A549 (cell line): ENCODE measurements at regions not wholly inside any gene's neighbourhood (a gene's known extent, or its start where the extent isn't known, plus 50 kb on each side); places are given as distances from the start of the nearest gene placed in this dataset.
A peak's percentile ranks its signal among the peaks of the same experiment; 100 is the strongest.

Experiments used
- ATAC-seq, 2 experiments: fragments of 200-7000 bp in 1 of 2; fragments of >200 bp in 1 of 2; cut with Nextera tagmentation in 1 of 2; cut with Tn5 transposase in 1 of 2; 3 replicates each; pipeline versions ENCODE4 v1.8.0 to v1.9.1; 2018 to 2020; ENCODE audit warnings: mild to moderate bottlenecking in 1 of 2, moderate library complexity in 1 of 2
- CTCF ChIA-PET: fragments of 300-600 bp; sonication (Branson Sonifier 250); formaldehyde crosslinking; extraction: SDS; loops from one replicate; lab custom pipeline; 2021; ENCODE audit warnings: antibody characterized with exemption, inconsistent platforms; lab: Yijun Ruan, JAX
- POLR2A ChIA-PET: fragments of 350-600 bp; formaldehyde crosslinking; extraction: SDS; loops from one replicate; lab custom pipeline; 2021; ENCODE audit warnings: antibody characterized with exemption, inconsistent platforms; lab: Yijun Ruan, JAX
- DNase-seq, 2 experiments: peaks; one replicate each; pipeline versions ENCODE4 v3.0.0 to v3.0.0-alpha.2; 2011 to 2016; ENCODE audit warnings: low read depth in 1 of 2, low spot score in 1 of 2
- FAIRE-seq: peaks from 2 replicates; lab custom pipeline; 2011; peaks lifted over from hg19 to GRCh38; lab: Jason Lieb, UNC
- H3K27ac ChIP-seq, 2 experiments: fragments of >200 bp; sonication (Bioruptor Twin); formaldehyde crosslinking; 3 replicates each; pipeline ENCODE4 v1.5.1; 2016 to 2017
- H3K4me1 ChIP-seq: fragments of >200 bp; sonication (Bioruptor Twin); formaldehyde crosslinking; 3 replicates; pipeline ENCODE4 v1.6.1; 2016
- H3K4me2 ChIP-seq: fragments of >200 bp; sonication (Bioruptor Twin); formaldehyde crosslinking; 3 replicates; pipeline ENCODE4 v1.6.1; 2016
- H3K4me3 ChIP-seq: fragments of >200 bp; sonication (Bioruptor Twin); formaldehyde crosslinking; 3 replicates; pipeline ENCODE4 v1.5.1; 2016
- H3K9me3 ChIP-seq: fragments of >200 bp; sonication (Bioruptor Twin); formaldehyde crosslinking; 3 replicates; pipeline ENCODE4 v1.6.1; 2016
- BHLHE40 ChIP-seq: IDR thresholded peaks from 2 replicates; pipeline ENCODE4 v1.6.1; 2012; ENCODE audit warnings: low read depth, low read length, inconsistent platforms
- CBX8 ChIP-seq: fragments of 200-600 bp; sonication (generic); IDR thresholded peaks from 2 replicates; pipeline ENCODE4 v1.6.1; 2016
- CHD4 ChIP-seq: fragments of 200-600 bp; sonication (generic); IDR thresholded peaks from 2 replicates; pipeline ENCODE4 v1.6.1; 2016; ENCODE audit warnings: antibody characterized with exemption, mild to moderate bottlenecking, borderline replicate concordance
- CTCF ChIP-seq: fragments of >200 bp; sonication (Bioruptor Twin); formaldehyde crosslinking; IDR thresholded peaks from 3 replicates; pipeline ENCODE4 v1.5.1; 2016
- FOSL2 ChIP-seq, 2 experiments: fragments of 450-650 bp in 1 of 2; fragments of >200 bp in 1 of 2; sonication (Bioruptor Twin) in 1 of 2; formaldehyde crosslinking; IDR thresholded peaks; 2 replicates each; pipeline versions ENCODE4 v1.5.0 to v1.6.1; 2016 to 2020; ENCODE audit warnings: mild to moderate bottlenecking in 1 of 2, moderate library complexity in 1 of 2
- HDAC2 ChIP-seq: fragments of 200-600 bp; sonication (generic); IDR thresholded peaks from 2 replicates; pipeline ENCODE4 v1.6.1; 2016
- HEYL ChIP-seq: fragments of 250-450 bp; sonication (Bioruptor Pico); IDR thresholded peaks from 2 replicates; pipeline ENCODE4 v1.8.0; 2021; ENCODE audit warnings: mild to moderate bottlenecking, moderate library complexity
- HOXA7 ChIP-seq: fragments of 250-450 bp; sonication (Bioruptor Pico); IDR thresholded peaks from 2 replicates; pipeline ENCODE4 v1.5.0; 2020; ENCODE audit warnings: mild to moderate bottlenecking, moderate library complexity
- HOXB13 ChIP-seq: fragments of 250-450 bp; sonication (Bioruptor Pico); IDR thresholded peaks from 2 replicates; pipeline ENCODE4 v1.5.0; 2020; ENCODE audit warnings: low read depth, mild to moderate bottlenecking, moderate library complexity
- KDM5A ChIP-seq: fragments of 200-600 bp; sonication (generic); IDR thresholded peaks from 2 replicates; pipeline ENCODE4 v1.6.1; 2016; ENCODE audit warnings: antibody characterized with exemption, mild to moderate bottlenecking
- MAFK ChIP-seq: fragments of 450-650 bp; IDR thresholded peaks from 2 replicates; pipeline ENCODE4 v1.6.1; 2014; ENCODE audit not compliant: partially characterized antibody
- MYC ChIP-seq: IDR thresholded peaks from 2 replicates; pipeline ENCODE4 v1.6.1; 2012; ENCODE audit warnings: mild to moderate bottlenecking, inconsistent platforms, low read length, improper control_type of control experiment, borderline replicate concordance
- NPAS2 ChIP-seq: fragments of 250-450 bp; sonication (Bioruptor Pico); IDR thresholded peaks from 2 replicates; pipeline ENCODE4 v1.8.0; 2022; ENCODE audit warnings: mild to moderate bottlenecking, moderate library complexity, borderline replicate concordance
- NR3C1 ChIP-seq: fragments of >200 bp; sonication (Bioruptor Twin); formaldehyde crosslinking; IDR thresholded peaks from 3 replicates; pipeline ENCODE4 v1.6.1; 2017
- POLR2AphosphoS2 ChIP-seq: conservative IDR thresholded peaks from 2 replicates; pipeline ENCODE4 v1.6.1; 2012; ENCODE audit warnings: low read length, improper control_type of control experiment, inconsistent platforms
- SREBF2 ChIP-seq: fragments of 450-650 bp; IDR thresholded peaks from 2 replicates; pipeline ENCODE4 v1.6.1; 2014; ENCODE audit warnings: mild to moderate bottlenecking, moderate library complexity
- TFCP2L1 ChIP-seq: fragments of 250-450 bp; sonication (Bioruptor Pico); IDR thresholded peaks from 2 replicates; pipeline ENCODE4 v1.5.0; 2021; ENCODE audit warnings: mild to moderate bottlenecking
- ZFP36 ChIP-seq: fragments of 450-650 bp; IDR thresholded peaks from 2 replicates; pipeline ENCODE4 v1.6.1; 2014; ENCODE audit warnings: borderline replicate concordance; ENCODE audit not compliant: partially characterized antibody
- ZSCAN20 ChIP-seq: fragments of 250-450 bp; sonication (Bioruptor Pico); IDR thresholded peaks from 2 replicates; pipeline ENCODE4 v1.8.0; 2022; ENCODE audit warnings: mild to moderate bottlenecking, moderate library complexity
- WGBS: methylation state at CpG from one replicate; pipeline ENCODE4 v1.1.6; 2017; ENCODE audit errors: missing lambda C conversion rate; 5-methylcytosine and 5-hydroxymethylcytosine counted together
- TF ChIP-seq, protein P1 (sequence below): fragments of >200 bp; sonication (Bioruptor Twin); formaldehyde crosslinking; IDR thresholded peaks from 2 replicates; pipeline ENCODE4 v1.6.1; 2016
- TF ChIP-seq, protein P2 (sequence below): fragments of 450-650 bp; IDR thresholded peaks from 2 replicates; pipeline ENCODE4 v1.6.1; 2014; ENCODE audit warnings: antibody characterized with exemption
- TF ChIP-seq, protein P3 (sequence below): fragments of >200 bp; sonication (Bioruptor Twin); formaldehyde crosslinking; IDR thresholded peaks from 3 replicates; pipeline ENCODE4 v1.6.1; 2016
- TF ChIP-seq, protein P4 (sequence below): IDR thresholded peaks from 2 replicates; pipeline ENCODE4 v1.6.1; 2012; ENCODE audit warnings: low read depth, borderline replicate concordance

GRCh38 chr2:168378960-168379669 lies 77.0 kb upstream of the CERS6 start:
- CTCF ChIA-PET, result interaction anchor here (0.6 kb wide), 1 partner anchor 564 kb away, joined by 3 read pairs; no protein-coding TSS in a partner anchor
- FAIRE-seq, result no peak

DNA sequence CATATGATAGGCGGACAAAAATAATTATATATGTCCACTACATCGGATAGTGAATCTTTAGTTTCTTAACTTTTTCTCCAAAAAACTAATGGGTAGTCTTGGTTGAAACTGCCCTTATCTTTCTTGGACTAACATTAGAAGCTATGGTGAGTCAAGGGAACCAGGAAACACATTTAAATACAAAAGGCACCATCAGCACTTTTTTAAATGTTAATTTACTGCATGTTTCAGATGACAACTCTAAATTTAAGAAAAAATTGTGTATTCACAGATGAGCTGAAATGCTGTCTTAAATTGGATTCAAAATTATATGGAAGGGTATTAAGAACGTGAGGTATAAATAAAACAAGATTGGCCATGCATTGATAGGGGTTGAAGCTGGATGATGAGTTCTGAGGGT lies 75.6 kb upstream of the CERS6 start:
- POLR2A ChIA-PET, result no interaction called here
- 71% methylated on average over 3 of the region's 3 CpGs for WGBS

More at GRCh38 chr2:168378960-168379669, 77.0 kb upstream of the CERS6 start:
- Histone ChIP-seq H3K4me3 (no peak overlapping the region), H3K4me1 (no peaks in the 10 kb centered on the region), H3K9me3 (peaks cover 6% of the 10 kb centered on the region; the same call in 1 of the 3 replicates)
- ATAC-seq (no peak), DNase-seq (no peak)
- TF ChIP-seq CTCF, result no peak
- no peak for TF ChIP-seq CHD4
- TF ChIP-seq NR3C1, result no peak
- TF ChIP-seq, protein P1, sequence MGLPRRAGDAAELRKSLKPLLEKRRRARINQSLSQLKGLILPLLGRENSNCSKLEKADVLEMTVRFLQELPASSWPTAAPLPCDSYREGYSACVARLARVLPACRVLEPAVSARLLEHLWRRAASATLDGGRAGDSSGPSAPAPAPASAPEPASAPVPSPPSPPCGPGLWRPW, result no peak
- TF ChIP-seq HOXA7, result no peak
- TF ChIP-seq BHLHE40, result no peak
- no peak for TF ChIP-seq KDM5A
- no peak for TF ChIP-seq SREBF2
- no peak for TF ChIP-seq NPAS2 (CRISPR knock-in tag)
- no peak for TF ChIP-seq TFCP2L1 (CRISPR knock-in tag)
- no peak for TF ChIP-seq HOXB13
- TF ChIP-seq MYC, result no peak
- no peak for TF ChIP-seq FOSL2 (IDR thresholded peaks at IDR 0.05)
- no peak for TF ChIP-seq FOSL2 (CRISPR knock-in tag; IDR thresholded peaks at IDR 0.05)
- TF ChIP-seq ZSCAN20, result no peak
- no peak for TF ChIP-seq ZFP36
- TF ChIP-seq HEYL (CRISPR knock-in tag), result no peak
- TF ChIP-seq, protein P2, sequence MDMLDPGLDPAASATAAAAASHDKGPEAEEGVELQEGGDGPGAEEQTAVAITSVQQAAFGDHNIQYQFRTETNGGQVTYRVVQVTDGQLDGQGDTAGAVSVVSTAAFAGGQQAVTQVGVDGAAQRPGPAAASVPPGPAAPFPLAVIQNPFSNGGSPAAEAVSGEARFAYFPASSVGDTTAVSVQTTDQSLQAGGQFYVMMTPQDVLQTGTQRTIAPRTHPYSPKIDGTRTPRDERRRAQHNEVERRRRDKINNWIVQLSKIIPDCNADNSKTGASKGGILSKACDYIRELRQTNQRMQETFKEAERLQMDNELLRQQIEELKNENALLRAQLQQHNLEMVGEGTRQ, result no peak
- TF ChIP-seq, protein P3, sequence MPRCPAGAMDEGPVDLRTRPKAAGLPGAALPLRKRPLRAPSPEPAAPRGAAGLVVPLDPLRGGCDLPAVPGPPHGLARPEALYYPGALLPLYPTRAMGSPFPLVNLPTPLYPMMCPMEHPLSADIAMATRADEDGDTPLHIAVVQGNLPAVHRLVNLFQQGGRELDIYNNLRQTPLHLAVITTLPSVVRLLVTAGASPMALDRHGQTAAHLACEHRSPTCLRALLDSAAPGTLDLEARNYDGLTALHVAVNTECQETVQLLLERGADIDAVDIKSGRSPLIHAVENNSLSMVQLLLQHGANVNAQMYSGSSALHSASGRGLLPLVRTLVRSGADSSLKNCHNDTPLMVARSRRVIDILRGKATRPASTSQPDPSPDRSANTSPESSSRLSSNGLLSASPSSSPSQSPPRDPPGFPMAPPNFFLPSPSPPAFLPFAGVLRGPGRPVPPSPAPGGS, result no peak
- no peak for TF ChIP-seq HDAC2
- TF ChIP-seq, all 56 proteins: peak for 0
- H3K27ac ChIP-seq, result no peak overlapping the region
- no peak overlapping the region for H3K4me2 ChIP-seq
- POLR2A ChIA-PET, result no interaction called here
- 48% methylated on average over 7 of the region's 7 CpGs for WGBS

More for the DNA sequence above, 75.6 kb upstream of the CERS6 start:
- ATAC-seq, result no peak
- no peak for FAIRE-seq
- Histone ChIP-seq H3K9me3 (peaks cover 6% of the 10 kb centered on the region; the same call in 1 of the 3 replicates), H3K4me3 (no peak overlapping the region), H3K27ac (no peak overlapping the region), H3K4me2 (no peak overlapping the region), H3K4me1 (no peaks in the 10 kb centered on the region)
- TF ChIP-seq, protein P4, sequence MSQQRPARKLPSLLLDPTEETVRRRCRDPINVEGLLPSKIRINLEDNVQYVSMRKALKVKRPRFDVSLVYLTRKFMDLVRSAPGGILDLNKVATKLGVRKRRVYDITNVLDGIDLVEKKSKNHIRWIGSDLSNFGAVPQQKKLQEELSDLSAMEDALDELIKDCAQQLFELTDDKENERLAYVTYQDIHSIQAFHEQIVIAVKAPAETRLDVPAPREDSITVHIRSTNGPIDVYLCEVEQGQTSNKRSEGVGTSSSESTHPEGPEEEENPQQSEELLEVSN, result no peak
- TF ChIP-seq CBX8 (no peak), MYC (no peak), TFCP2L1 (CRISPR knock-in tag) (no peak), MAFK (peak; percentile 75), POLR2AphosphoS2 (no peak)
- TF ChIP-seq, protein P1, result no peak
- CTCF ChIA-PET, result no interaction called here
- no peak for DNase-seq
